ENCODE measurements at regions not wholly inside any gene's neighbourhood (a gene's known extent, or its start where the extent isn't known, plus 50 kb on each side); places are given as distances from the start of the nearest gene placed in this dataset.

GRCh38 chr13:46480131-46480530, 72.8 kb upstream of the LRCH1 start:
- BruUV-seq (replicated peaks) = no TSS peak
- no peaks in the 10 kb centered on the region for H3K9me2 ChIP-seq (ENCODE audit: insufficient read depth)
- H3K27ac ChIP-seq (ENCODE audit: low read depth, low read length) = no peak overlapping the region
- no peak overlapping the region for H2AFZ ChIP-seq (ENCODE audit: low read depth, low read length, poor library complexity, severe bottlenecking)
- no peaks in the 10 kb centered on the region for H3K79me2 ChIP-seq (ENCODE audit: insufficient read depth, low read length)
- H3K27me3 ChIP-seq (ENCODE audit: insufficient read depth, low read length) = no peaks in the 10 kb centered on the region
- ATAC-seq (no peak), DNase-seq (ENCODE audit: low read depth, low spot score) (no peak)
- H3K4me1 ChIP-seq (ENCODE audit: control insufficient read depth in 1 of 2, insufficient read depth in 2 of 2, low read length in 2 of 2) = no peaks in the 10 kb centered on the region
- no peak for TF ChIP-seq TCF7L2 (IDR thresholded peaks at IDR 0.05; ENCODE audit: borderline replicate concordance, extremely low read depth, insufficient read depth, insufficient read length)
- H3K4me3 ChIP-seq (replicated peaks in 1 of 2; ENCODE audit: low read depth in 1 of 2, low read length in 2 of 2) = no peak overlapping the region
- H3K9ac ChIP-seq (ENCODE audit: low read length) = no peak overlapping the region
- CTCF ChIA-PET = no interaction called here
- intact Hi-C loops (cut with micrococcal nuclease) = no loop called here
- POLR2A ChIA-PET = no interaction called here
- no peaks in the 10 kb centered on the region for H3K36me3 ChIP-seq (ENCODE audit: control insufficient read depth in 1 of 2, insufficient read depth in 2 of 2, low read length in 2 of 2)
- H4K20me1 ChIP-seq (ENCODE audit: insufficient read depth) = no peaks in the 10 kb centered on the region
- no peak overlapping the region for H3K4me2 ChIP-seq (ENCODE audit: low read length)
- 0 out of 4 replicates have a peak, but pooled peaks cover 4% of the 10 kb centered on the region in 2 experiments for H3K9me3 ChIP-seq (ENCODE audit: control insufficient read depth in 1 of 2, insufficient read depth in 1 of 2, low read depth in 1 of 2, low read length in 2 of 2)
- RAD21 ChIA-PET (ENCODE audit: low non-redundant PET in 1 of 2, low total read pairs in 2 of 2, uncharacterized antibody in 2 of 2, unreplicated experiment in 2 of 2) = no interaction called here

GRCh38 chr13:46479691-46480090, 73.3 kb upstream of the LRCH1 start:
- no peak overlapping the region for H3K4me3 ChIP-seq (replicated peaks in 1 of 2; ENCODE audit: low read depth in 1 of 2, low read length in 2 of 2)
- CTCF ChIA-PET = no interaction called here
- H3K4me1 ChIP-seq (ENCODE audit: control insufficient read depth in 1 of 2, insufficient read depth in 2 of 2, low read length in 2 of 2) = no peaks in the 10 kb centered on the region
- BruUV-seq (replicated peaks) = no TSS peak
- H2AFZ ChIP-seq (ENCODE audit: low read depth, low read length, poor library complexity, severe bottlenecking) = no peak overlapping the region
- TF ChIP-seq JUND (IDR thresholded peaks at IDR 0.05) (no peak), CEBPB (IDR thresholded peaks at IDR 0.05; ENCODE audit: low read depth) (no peak), TCF7L2 (IDR thresholded peaks at IDR 0.05; ENCODE audit: borderline replicate concordance, extremely low read depth, insufficient read depth, insufficient read length) (no peak), SP1 (IDR thresholded peaks at IDR 0.05; ENCODE audit: low read depth) (no peak), MAX (IDR thresholded peaks at IDR 0.05) (no peak), SIN3A (IDR thresholded peaks at IDR 0.05; ENCODE audit: low read depth) (no peak), ELF1 (IDR thresholded peaks at IDR 0.05; ENCODE audit: borderline replicate concordance, low read depth) (no peak), EZH2phosphoT487 (IDR thresholded peaks at IDR 0.05; ENCODE audit: borderline replicate concordance) (no peak), ZBTB33 (IDR thresholded peaks at IDR 0.05; ENCODE audit: extremely low read depth, insufficient replicate concordance, low read length) (no peak), POLR2A (IDR thresholded peaks at IDR 0.05; ENCODE audit: borderline replicate concordance, extremely low read depth, insufficient read depth, insufficient read length) (no peak), ZFX (IDR thresholded peaks at IDR 0.05) (no peak), RAD21 (IDR thresholded peaks at IDR 0.05; ENCODE audit: low read depth) (no peak), ZNF274 (IDR thresholded peaks at IDR 0.05; ENCODE audit: low read depth, low read length) (no peak), CTCF (IDR thresholded peaks at IDR 0.05 in 2 of 3, conservative IDR thresholded peaks at IDR 0.05 in 1 of 3; ENCODE audit: borderline replicate concordance in 1 of 3, insufficient read depth in 1 of 3, low read depth in 2 of 3, low read length in 2 of 3) (no peak), POLR2AphosphoS5 (IDR thresholded peaks at IDR 0.05; ENCODE audit: low read depth, low read length) (no peak)
- TF ChIP-seq, protein P1, sequence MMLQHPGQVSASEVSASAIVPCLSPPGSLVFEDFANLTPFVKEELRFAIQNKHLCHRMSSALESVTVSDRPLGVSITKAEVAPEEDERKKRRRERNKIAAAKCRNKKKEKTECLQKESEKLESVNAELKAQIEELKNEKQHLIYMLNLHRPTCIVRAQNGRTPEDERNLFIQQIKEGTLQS (IDR thresholded peaks at IDR 0.05) = no peak
- H3K9me2 ChIP-seq (ENCODE audit: insufficient read depth) = no peaks in the 10 kb centered on the region
- POLR2A ChIA-PET = no interaction called here
- no peak for DNase-seq (ENCODE audit: low read depth, low spot score)
- no peaks in the 10 kb centered on the region for H4K20me1 ChIP-seq (ENCODE audit: insufficient read depth)
- H3K9ac ChIP-seq (ENCODE audit: low read length) = no peak overlapping the region
- intact Hi-C loops (cut with micrococcal nuclease) = no loop called here
- H3K36me3 ChIP-seq (ENCODE audit: control insufficient read depth in 1 of 2, insufficient read depth in 2 of 2, low read length in 2 of 2) = no peaks in the 10 kb centered on the region
- ATAC-seq = no peak
- no peak overlapping the region for H3K4me2 ChIP-seq (ENCODE audit: low read length)
- no peaks in the 10 kb centered on the region for H3K27me3 ChIP-seq (ENCODE audit: insufficient read depth, low read length)
- H3K9me3 ChIP-seq (ENCODE audit: control insufficient read depth in 1 of 2, insufficient read depth in 1 of 2, low read depth in 1 of 2, low read length in 2 of 2) = 0 out of 4 replicates have a peak, but pooled peaks cover under 1 to 4% of the 10 kb centered on the region in 2 experiments
- H3K27ac ChIP-seq (ENCODE audit: low read depth, low read length) = no peak overlapping the region
- RAD21 ChIA-PET (ENCODE audit: low non-redundant PET in 1 of 2, low total read pairs in 2 of 2, uncharacterized antibody in 2 of 2, unreplicated experiment in 2 of 2) = no interaction called here
- H3K79me2 ChIP-seq (ENCODE audit: insufficient read depth, low read length) = no peaks in the 10 kb centered on the region

Data from HCT116 (cell line).